Activated CD8-positive, alpha-beta memory T cell treated with anti-CD3 and anti-CD28 coated beads for 48 hours (primary cell): ENCODE measurements at regions not wholly inside any gene's neighbourhood (a gene's known extent, or its start where the extent isn't known, plus 50 kb on each side); places are given as distances from the start of the nearest gene placed in this dataset.
"Not testable (repeated sequence)": the region's sequence is repeated elsewhere in the genome, so short reads cannot be mapped to it uniquely, and the experiment has no call there.

Experiments used
- DNase-seq, 3 experiments: peaks; one replicate each; pipeline ENCODE4 v3.0.0-alpha.2; 2020; ENCODE audit warnings: low read depth in 2 of 3, low spot score in 2 of 3

GRCh38 chr18:4797002-4797685 lies 342.0 kb upstream of the DLGAP1 start:
- no peak for DNase-seq

GRCh38 chr18:4789506-4789905 lies 334.4 kb upstream of the DLGAP1 start:
- DNase-seq, result no peak

- DNase-seq, result no peak
Measured at GRCh38 chr18:4781873-4782272, 326.8 kb upstream of the DLGAP1 start.

- DNase-seq, result no peak
Measured at GRCh38 chr18:4765401-4765800, 310.3 kb upstream of the DLGAP1 start.

GRCh38 chr18:4762330-4762729 lies 307.2 kb upstream of the DLGAP1 start:
- no peak for DNase-seq

- DNase-seq, result no peak
Measured at GRCh38 chr18:4758980-4759379, 303.9 kb upstream of the DLGAP1 start.

GRCh38 chr18:4755848-4756247 lies 300.7 kb upstream of the DLGAP1 start:
- DNase-seq, result no peak

GRCh38 chr18:4753151-4753550 lies 298.0 kb upstream of the DLGAP1 start:
- DNase-seq, result not testable (repeated sequence)

- no peak for DNase-seq
Measured at GRCh38 chr18:4751523-4751922, 296.4 kb upstream of the DLGAP1 start.

GRCh38 chr18:4750393-4751346 lies 295.6 kb upstream of the DLGAP1 start:
- no peak for DNase-seq

GRCh38 chr18:4748975-4749374 lies 293.9 kb upstream of the DLGAP1 start:
- DNase-seq, result no peak

GRCh38 chr18:4734903-4735302 lies 279.8 kb upstream of the DLGAP1 start:
- DNase-seq, result no peak

- no peak for DNase-seq
Measured at GRCh38 chr18:4734021-4734420, 278.9 kb upstream of the DLGAP1 start.

- no peak for DNase-seq
Measured at GRCh38 chr18:4721545-4721944, 266.4 kb upstream of the DLGAP1 start.

GRCh38 chr18:4720518-4720917 lies 265.4 kb upstream of the DLGAP1 start:
- no peak for DNase-seq

- no peak for DNase-seq
Measured at GRCh38 chr18:4705894-4706293, 250.8 kb upstream of the DLGAP1 start.

GRCh38 chr18:4704781-4705180 lies 249.7 kb upstream of the DLGAP1 start:
- no peak for DNase-seq

- no peak for DNase-seq
Measured at GRCh38 chr18:4691836-4692235, 236.7 kb upstream of the DLGAP1 start.

- DNase-seq, result not testable (repeated sequence)
Measured at GRCh38 chr18:4678685-4679084, 223.6 kb upstream of the DLGAP1 start.

GRCh38 chr18:4677006-4677405 lies 221.9 kb upstream of the DLGAP1 start:
- no peak for DNase-seq

GRCh38 chr18:4672162-4672561 lies 217.1 kb upstream of the DLGAP1 start:
- no peak for DNase-seq

GRCh38 chr18:4658804-4659203 lies 203.7 kb upstream of the DLGAP1 start:
- no peak for DNase-seq
